ENCODE measurements at regions not wholly inside any gene's neighbourhood (a gene's known extent, or its start where the extent isn't known, plus 50 kb on each side); places are given as distances from the start of the nearest gene placed in this dataset.

DNA sequence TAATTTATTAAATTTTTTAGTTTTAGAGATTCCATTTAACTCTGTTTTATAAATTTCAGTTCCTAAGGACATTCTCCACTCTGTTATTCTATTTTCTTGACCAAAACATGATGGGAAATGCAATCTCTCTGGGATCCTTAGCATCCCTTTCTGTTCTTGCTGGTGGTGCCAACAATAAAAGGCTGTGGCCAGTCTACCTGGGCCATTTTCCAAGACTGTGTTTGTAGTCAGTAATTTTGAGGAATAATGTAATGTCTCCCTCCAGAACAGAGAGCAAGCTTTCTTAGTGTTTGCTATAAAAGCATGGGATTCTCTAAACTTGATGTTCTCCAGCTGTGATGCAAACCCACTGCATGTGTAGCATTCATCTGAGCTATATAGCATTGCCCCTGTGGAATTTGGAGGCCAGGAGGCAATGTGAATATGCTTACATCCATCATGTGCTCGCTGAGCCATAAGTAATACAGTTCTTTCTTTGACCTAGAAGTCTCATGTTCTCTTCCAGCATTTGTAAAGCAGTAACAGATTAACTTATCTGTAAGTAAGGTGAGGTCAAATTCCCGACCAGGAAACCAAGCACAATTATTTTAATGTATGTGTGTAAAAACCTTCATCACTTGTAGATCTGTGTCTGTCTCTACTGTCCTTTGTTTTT is 211.5 kb upstream of the TAS2R1 start:
- no peak for TF ChIP-seq CTCF (IDR thresholded peaks at IDR 0.05; ENCODE audit: control insufficient read depth, insufficient read depth, low read depth, low read length, missing control alignments)
- no peak for DNase-seq (ENCODE audit: low read depth)
- H3K4me3 ChIP-seq (ENCODE audit: control insufficient read depth, low read depth, low read length) = no peak overlapping the region

DNA sequence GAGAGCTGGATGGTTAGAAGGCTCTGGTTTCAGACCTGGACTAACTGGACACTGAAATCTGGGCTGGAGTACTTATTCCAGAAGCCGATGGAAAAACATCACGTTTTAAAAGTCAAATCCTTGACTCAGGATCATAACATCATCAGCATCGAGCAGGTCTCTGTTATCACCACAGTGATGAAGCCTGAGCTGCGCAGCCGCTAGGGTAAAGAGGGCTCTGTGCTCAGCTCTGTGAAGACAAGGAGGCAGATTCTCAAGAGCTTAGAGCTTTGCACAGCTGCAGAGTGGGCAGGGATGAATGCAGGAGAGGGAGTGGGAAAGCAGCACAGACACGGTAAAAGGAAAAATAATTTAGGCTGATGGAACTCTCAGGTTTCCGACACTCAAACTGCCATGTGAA is 208.8 kb upstream of the TAS2R1 start:
- H3K4me3 ChIP-seq (ENCODE audit: control insufficient read depth, low read depth, low read length) = no peak overlapping the region
- TF ChIP-seq CTCF (IDR thresholded peaks at IDR 0.05; ENCODE audit: control insufficient read depth, insufficient read depth, low read depth, low read length, missing control alignments) = no peak
- DNase-seq (ENCODE audit: low read depth) = no peak

DNA sequence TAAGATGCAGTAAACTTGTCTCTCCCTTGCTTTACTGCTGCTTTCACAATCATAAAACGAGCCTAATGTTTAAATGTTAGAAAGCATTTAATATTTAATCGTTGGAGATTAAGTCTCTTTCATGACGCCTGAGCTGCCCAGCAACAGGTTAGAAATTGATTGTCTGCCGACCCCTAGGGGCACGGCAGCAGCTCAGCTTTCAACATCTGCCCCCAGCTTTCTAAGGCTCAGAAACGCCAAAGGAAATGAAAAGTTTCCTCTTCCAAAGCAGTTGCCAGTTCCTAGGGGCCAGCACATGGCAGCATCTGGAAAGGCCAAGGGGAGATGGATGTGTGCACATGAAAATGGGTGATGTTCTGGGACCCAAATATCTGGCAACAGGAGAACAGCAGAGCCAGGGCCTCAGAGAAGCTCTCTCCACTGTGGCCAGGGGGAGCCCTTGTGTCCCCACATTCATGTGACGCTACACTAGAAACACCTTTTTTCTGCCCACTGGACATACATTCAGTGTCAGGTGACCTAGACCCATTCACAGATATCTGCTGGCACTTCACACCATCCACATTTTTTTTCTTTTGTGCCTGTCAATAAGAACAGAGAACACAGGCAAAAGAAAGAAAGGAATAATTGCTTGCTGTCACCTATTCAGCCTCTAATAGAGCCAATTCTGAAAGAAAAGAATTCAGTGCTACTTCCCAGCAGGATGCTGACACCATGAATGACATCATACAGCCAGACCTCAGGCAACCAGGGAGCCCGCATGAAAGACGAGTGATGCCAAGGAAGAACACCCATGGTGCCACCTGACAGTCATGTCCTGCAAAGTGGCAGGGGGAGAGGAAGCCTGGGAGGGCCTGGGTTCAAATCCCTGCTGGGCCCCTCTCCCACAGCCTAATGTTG is 205.0 kb upstream of the TAS2R1 start:
- no peak for TF ChIP-seq CTCF (IDR thresholded peaks at IDR 0.05; ENCODE audit: control insufficient read depth, insufficient read depth, low read depth, low read length, missing control alignments)
- H3K4me3 ChIP-seq (ENCODE audit: control insufficient read depth, low read depth, low read length) = no peak overlapping the region
- no peak for DNase-seq (ENCODE audit: low read depth)

GRCh38 chr5:9833871-9834270 is 203.7 kb upstream of the TAS2R1 start:
- no peak overlapping the region for H3K4me3 ChIP-seq (ENCODE audit: control insufficient read depth, low read depth, low read length)
- no peak for TF ChIP-seq CTCF (IDR thresholded peaks at IDR 0.05; ENCODE audit: control insufficient read depth, insufficient read depth, low read depth, low read length, missing control alignments)
- DNase-seq (ENCODE audit: low read depth) = no peak

DNA sequence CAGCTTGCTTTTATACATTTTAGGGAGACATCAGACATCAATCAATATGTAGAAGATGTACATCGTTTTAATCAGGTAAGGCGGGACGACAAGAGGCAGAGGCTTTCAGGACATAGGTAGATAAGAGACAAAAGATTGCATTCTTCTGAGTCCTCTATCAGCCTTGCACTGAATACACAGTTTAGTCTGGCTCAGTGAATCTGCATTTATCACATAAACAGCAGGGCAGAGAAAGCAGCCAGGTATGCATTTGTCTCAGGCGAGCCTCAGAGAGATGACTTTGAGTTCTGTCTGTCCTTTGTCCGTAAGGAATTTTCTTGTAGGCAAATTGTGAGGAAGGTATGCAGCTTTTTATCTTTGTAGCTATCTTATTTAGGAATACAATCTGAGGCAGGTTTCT is 202.8 kb upstream of the TAS2R1 start:
- no peak for TF ChIP-seq CTCF (IDR thresholded peaks at IDR 0.05; ENCODE audit: control insufficient read depth, insufficient read depth, low read depth, low read length, missing control alignments)
- H3K4me3 ChIP-seq (ENCODE audit: control insufficient read depth, low read depth, low read length) = no peak overlapping the region
- DNase-seq (ENCODE audit: low read depth) = no peak

- TF ChIP-seq CTCF (IDR thresholded peaks at IDR 0.05; ENCODE audit: control insufficient read depth, insufficient read depth, low read depth, low read length, missing control alignments) = no peak
- no peak overlapping the region for H3K4me3 ChIP-seq (ENCODE audit: control insufficient read depth, low read depth, low read length)
- DNase-seq (ENCODE audit: low read depth) = no peak
These were observed 201.7 kb upstream of the TAS2R1 start for GRCh38 chr5:9831823-9832222.
